Psoas muscle (tissue), 7 donors: ENCODE measurements at regions not wholly inside any gene's neighbourhood (a gene's known extent, or its start where the extent isn't known, plus 50 kb on each side); places are given as distances from the start of the nearest gene placed in this dataset.

Experiments used
- ATAC-seq, 4 donors: fragments of 200-7000 bp; cut with Tn5 transposase; one replicate each; pipeline ENCODE4 v1.9.1; 2020; ENCODE audit warnings: moderate library complexity in 3 of 4, mild to moderate bottlenecking in 2 of 4
- DNase-seq, 2 donors: peaks; one replicate each; pipeline ENCODE4 v3.0.0-alpha.2; 2020
- H3K27ac ChIP-seq: fragments of 200-600 bp; one replicate; pipeline ENCODE4 v1.8.0; 2022
- H3K27me3 ChIP-seq, 3 donors: fragments of 200-600 bp in 1 of 3; one replicate each; pipeline versions ENCODE4 v1.6.1 to v1.8.0; 2013 to 2022; ENCODE audit warnings: low read length in 2 of 3, mild to moderate bottlenecking in 2 of 3, moderate library complexity in 1 of 3; ENCODE audit not compliant: insufficient read depth in 3 of 3
- H3K36me3 ChIP-seq, 2 donors: fragments of 200-600 bp in 1 of 2; one replicate each; pipeline versions ENCODE4 v1.6.1 to v1.8.0; 2013 to 2022; ENCODE audit warnings: low read depth in 1 of 2, mild to moderate bottlenecking in 1 of 2, moderate library complexity in 1 of 2; ENCODE audit not compliant: insufficient read depth in 1 of 2
- H3K4me1 ChIP-seq: fragments of 200-600 bp; one replicate; pipeline ENCODE4 v1.8.0; 2022
- H3K4me3 ChIP-seq: fragments of 200-600 bp; one replicate; pipeline ENCODE4 v1.8.0; 2022; ENCODE audit warnings: mild to moderate bottlenecking
- H3K9me3 ChIP-seq: fragments of 200-600 bp; one replicate; pipeline ENCODE4 v1.8.0; 2022
- CTCF ChIP-seq: fragments of 200-600 bp; IDR thresholded peaks from one replicate; pipeline ENCODE4 v1.8.0; 2022; ENCODE audit warnings: antibody characterized with exemption
- WGBS, 3 donors: extraction: QIAGEN DNeasy Blood & Tissue Kit; methylation state at CpG; one replicate each; pipeline versions ENCODE4 v1.1.6 to v1.1.7; 2013; 5-methylcytosine and 5-hydroxymethylcytosine counted together
- intact Hi-C, 2 donors: fragments of 100-400 bp; cut with DNase I; formaldehyde crosslinking; loops; one replicate each; pipeline versions ENCODE4 v1.11.0 to v1.14.2; 2022
- donor health status: healthy with polysubstance abuse.
- donor health status: DM: no; HTN: no; CAD: no; lungs with moderate emphysema.
- donor health status: Bipolar disorder and iron deficiency.
- donor health status: healthy.
- donor health status: DM: yes; HTN: yes; CAD: no.
- donor health status: DM: no; HTN: no; CAD: no.
- donor health status: DM: yes; HTN: yes; CAD: no.

GRCh38 chr4:144799486-144799885 is 153.5 kb downstream of the HHIP start:
- no peak for TF ChIP-seq CTCF

GRCh38 chr4:144801731-144802130 is 155.8 kb downstream of the HHIP start:
- Histone ChIP-seq H3K4me3 (no peak overlapping the region), H3K4me1 (no peaks in the 10 kb centered on the region), H3K27ac (no peak overlapping the region), H3K36me3 (no peaks in the 10 kb centered on the region), H3K9me3 (peaks cover 6% of the 10 kb centered on the region), H3K27me3 (no peaks in the 10 kb centered on the region)
- DNase-seq (no peak), ATAC-seq (no peak)
- no peak for TF ChIP-seq CTCF
- intact Hi-C loops: no loop called here

More at GRCh38 chr4:144799486-144799885, 153.5 kb downstream of the HHIP start:
- intact Hi-C loops: no loop called here
- Histone ChIP-seq H3K27ac (no peak overlapping the region), H3K9me3 (peaks cover 2% of the 10 kb centered on the region), H3K4me3 (no peak overlapping the region), H3K4me1 (no peaks in the 10 kb centered on the region), H3K27me3 (no peaks in the 10 kb centered on the region), H3K36me3 (no peaks in the 10 kb centered on the region)
- 85 to 91% (median 89%) methylated on average over 2 of the region's 2 CpGs for WGBS, 3 donors
- no peak for DNase-seq
- no peak for ATAC-seq

GRCh38 chr4:144808034-144808433 is 162.1 kb downstream of the HHIP start:
- TF ChIP-seq CTCF: no peak
- DNase-seq (no peak), ATAC-seq (no peak)
- Histone ChIP-seq H3K27ac (no peak overlapping the region), H3K27me3 (no peaks in the 10 kb centered on the region), H3K9me3 (peaks cover 28% of the 10 kb centered on the region), H3K4me1 (no peaks in the 10 kb centered on the region), H3K4me3 (no peak overlapping the region), H3K36me3 (no peaks in the 10 kb centered on the region)
- intact Hi-C loops: no loop called here
- 91 to 95% (median 92%) methylated on average over 3 of the region's 3 CpGs for WGBS, 3 donors

GRCh38 chr4:144809056-144809640 is 163.2 kb downstream of the HHIP start:
- ATAC-seq: no peak
- intact Hi-C loops: no loop called here
- Histone ChIP-seq H3K27me3 (no peaks in the 10 kb centered on the region), H3K9me3 (peaks cover 28% of the 10 kb centered on the region), H3K4me1 (no peaks in the 10 kb centered on the region), H3K27ac (no peak overlapping the region), H3K36me3 (no peaks in the 10 kb centered on the region), H3K4me3 (no peak overlapping the region)
- WGBS, 3 donors: 80 to 95% (median 86%) methylated on average over 1 of the region's 1 CpG
- DNase-seq: no peak
- TF ChIP-seq CTCF: no peak

GRCh38 chr4:144816668-144817067 is 170.7 kb downstream of the HHIP start:
- no peak for TF ChIP-seq CTCF

More at GRCh38 chr4:144816668-144817067, 170.7 kb downstream of the HHIP start:
- Histone ChIP-seq H3K4me1 (no peaks in the 10 kb centered on the region), H3K27me3 (no peaks in the 10 kb centered on the region), H3K36me3 (no peaks in the 10 kb centered on the region), H3K9me3 (peaks cover 8% of the 10 kb centered on the region), H3K27ac (no peak overlapping the region), H3K4me3 (no peak overlapping the region)
- intact Hi-C loops: no loop called here
- ATAC-seq: no peak
- DNase-seq: no peak
